ENCODE measurements at regions not wholly inside any gene's neighbourhood (a gene's known extent, or its start where the extent isn't known, plus 50 kb on each side); places are given as distances from the start of the nearest gene placed in this dataset.

- no peak for DNase-seq (ENCODE audit: low read depth)
- no peak for TF ChIP-seq CTCF (IDR thresholded peaks at IDR 0.05; ENCODE audit: insufficient read depth, low read length, poor library complexity, severe bottlenecking)
Observed at GRCh38 chr13:40504641-40505040, 161.8 kb downstream of the FOXO1 start.

GRCh38 chr13:40505196-40505595 is 161.2 kb downstream of the FOXO1 start:
- no peak for TF ChIP-seq CTCF (IDR thresholded peaks at IDR 0.05; ENCODE audit: insufficient read depth, low read length, poor library complexity, severe bottlenecking)
- DNase-seq (ENCODE audit: low read depth) = no peak
- Histone ChIP-seq H3K27me3 (ENCODE audit: control insufficient read depth, insufficient read depth, low read length) (no peaks in the 10 kb centered on the region), H3K4me3 (ENCODE audit: low read depth, low read length) (no peak overlapping the region), H3K36me3 (ENCODE audit: control insufficient read depth, insufficient read depth, low read length) (no peaks in the 10 kb centered on the region)

More at GRCh38 chr13:40504641-40505040, 161.8 kb downstream of the FOXO1 start:
- H3K4me3 ChIP-seq (ENCODE audit: low read depth, low read length) = no peak overlapping the region
- no peaks in the 10 kb centered on the region for H3K27me3 ChIP-seq (ENCODE audit: control insufficient read depth, insufficient read depth, low read length)
- H3K36me3 ChIP-seq (ENCODE audit: control insufficient read depth, insufficient read depth, low read length) = no peaks in the 10 kb centered on the region

All from kidney epithelial cell (primary cell).